ENCODE measurements at regions not wholly inside any gene's neighbourhood (a gene's known extent, or its start where the extent isn't known, plus 50 kb on each side); places are given as distances from the start of the nearest gene placed in this dataset.

DNA sequence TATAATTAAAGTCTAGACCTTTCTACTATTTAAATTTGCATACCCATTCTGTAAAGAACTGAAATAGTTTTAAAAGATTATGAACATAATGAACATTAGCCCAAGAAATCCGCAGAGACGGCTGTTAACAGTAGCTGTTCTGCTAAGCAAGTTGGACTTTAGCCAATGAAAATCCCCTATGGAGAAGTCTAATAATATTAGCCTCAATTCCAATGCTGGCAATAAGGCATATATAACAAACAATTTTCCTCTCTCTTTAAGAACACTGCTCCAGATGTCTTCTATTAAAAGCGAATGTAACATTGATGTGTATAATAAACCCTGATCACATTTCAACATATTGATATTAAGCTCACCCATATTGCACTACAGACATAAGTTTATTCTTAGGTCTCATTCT, 221.3 kb upstream of the KCTD3 start:
- Histone ChIP-seq H3K4me1 (replicated peaks in 1 of 2) (no peaks in the 10 kb centered on the region), H3K4me3 (no peak overlapping the region), H3K27me3 (no peaks in the 10 kb centered on the region), H3K27ac (no peak overlapping the region), H3K36me3 (replicated peaks in 1 of 2) (no peaks in the 10 kb centered on the region), H3K9me3 (replicated peaks in 1 of 3) (no peaks in the 10 kb centered on the region)
- TF ChIP-seq POLR2A (IDR thresholded peaks at IDR 0.05): no peak
- TF ChIP-seq, protein P1, sequence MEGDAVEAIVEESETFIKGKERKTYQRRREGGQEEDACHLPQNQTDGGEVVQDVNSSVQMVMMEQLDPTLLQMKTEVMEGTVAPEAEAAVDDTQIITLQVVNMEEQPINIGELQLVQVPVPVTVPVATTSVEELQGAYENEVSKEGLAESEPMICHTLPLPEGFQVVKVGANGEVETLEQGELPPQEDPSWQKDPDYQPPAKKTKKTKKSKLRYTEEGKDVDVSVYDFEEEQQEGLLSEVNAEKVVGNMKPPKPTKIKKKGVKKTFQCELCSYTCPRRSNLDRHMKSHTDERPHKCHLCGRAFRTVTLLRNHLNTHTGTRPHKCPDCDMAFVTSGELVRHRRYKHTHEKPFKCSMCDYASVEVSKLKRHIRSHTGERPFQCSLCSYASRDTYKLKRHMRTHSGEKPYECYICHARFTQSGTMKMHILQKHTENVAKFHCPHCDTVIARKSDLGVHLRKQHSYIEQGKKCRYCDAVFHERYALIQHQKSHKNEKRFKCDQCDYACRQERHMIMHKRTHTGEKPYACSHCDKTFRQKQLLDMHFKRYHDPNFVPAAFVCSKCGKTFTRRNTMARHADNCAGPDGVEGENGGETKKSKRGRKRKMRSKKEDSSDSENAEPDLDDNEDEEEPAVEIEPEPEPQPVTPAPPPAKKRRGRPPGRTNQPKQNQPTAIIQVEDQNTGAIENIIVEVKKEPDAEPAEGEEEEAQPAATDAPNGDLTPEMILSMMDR (IDR thresholded peaks at IDR 0.05): no peak
- no peak for DNase-seq
- 72 to 84% (median 80%) methylated on average over 3 of the region's 3 CpGs for WGBS, 4 donors
- intact Hi-C loops (cut with DNase I): no loop called here

DNA sequence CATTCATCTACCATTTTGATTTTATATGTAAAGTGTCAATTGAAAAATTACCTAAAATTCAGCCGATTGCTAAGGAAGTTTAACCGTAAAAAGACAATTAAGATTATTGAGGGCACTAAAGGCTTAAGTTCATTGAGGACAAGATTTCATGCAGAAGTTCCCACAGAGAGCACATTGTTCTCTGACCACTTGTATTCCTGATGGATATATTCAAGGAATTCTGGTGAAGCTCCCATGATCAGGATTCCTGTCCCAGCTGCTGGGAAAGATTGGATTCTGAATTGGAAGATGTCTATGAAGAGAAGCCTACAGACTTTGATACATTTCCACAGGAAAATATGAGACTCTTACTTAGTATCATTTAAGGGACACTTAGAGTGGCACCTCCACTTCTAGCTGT, 209.2 kb upstream of the KCTD3 start:
- H3K4me3 ChIP-seq: no peak overlapping the region
- peaks cover 0 to 4% (median 0%) of the 10 kb centered on the region in 3 donors for H3K9me3 ChIP-seq (replicated peaks in 1 of 3)
- intact Hi-C loops (cut with DNase I): no loop called here
- H3K36me3 ChIP-seq (replicated peaks in 1 of 2): no peaks in the 10 kb centered on the region
- H3K27me3 ChIP-seq: no peaks in the 10 kb centered on the region
- no peak overlapping the region for H3K27ac ChIP-seq
- 92 to 96% (median 94%) methylated on average over 2 of the region's 2 CpGs for WGBS, 4 donors
- TF ChIP-seq, protein P1 (IDR thresholded peaks at IDR 0.05): no peak
- no peak for TF ChIP-seq POLR2A (IDR thresholded peaks at IDR 0.05)
- no peaks in the 10 kb centered on the region for H3K4me1 ChIP-seq (replicated peaks in 1 of 2)
- no peak for DNase-seq

DNA sequence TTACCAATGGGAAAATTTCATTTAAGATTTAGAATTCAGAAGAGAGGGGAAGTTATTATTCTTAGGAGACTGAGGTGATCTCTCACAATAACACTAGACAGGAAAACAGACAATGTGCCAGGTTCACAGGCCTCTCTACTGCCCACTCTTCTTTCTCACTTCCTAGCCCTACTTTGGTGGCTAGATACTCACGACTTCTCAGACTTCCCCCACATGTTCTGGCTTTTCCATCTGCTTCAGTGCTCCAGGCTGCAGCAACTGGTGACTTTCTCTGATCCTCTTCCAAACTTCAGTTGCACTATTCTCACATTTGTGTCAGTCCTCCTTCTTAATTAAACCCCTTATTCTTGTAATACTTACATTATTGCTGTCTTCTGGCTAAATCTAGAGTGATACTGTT, 208.7 kb upstream of the KCTD3 start:
- no peak overlapping the region for H3K4me3 ChIP-seq
- H3K9me3 ChIP-seq (replicated peaks in 1 of 3): peaks cover 0 to 4% (median 0%) of the 10 kb centered on the region in 3 donors
- 64 to 93% (median 73%) methylated on average over 1 of the region's 1 CpG for WGBS, 4 donors
- DNase-seq: no peak
- no peaks in the 10 kb centered on the region for H3K4me1 ChIP-seq (replicated peaks in 1 of 2)
- no peak overlapping the region for H3K27ac ChIP-seq
- H3K27me3 ChIP-seq: no peaks in the 10 kb centered on the region
- intact Hi-C loops (cut with DNase I): no loop called here
- TF ChIP-seq, protein P1 (IDR thresholded peaks at IDR 0.05): no peak
- no peak for TF ChIP-seq POLR2A (IDR thresholded peaks at IDR 0.05)
- H3K36me3 ChIP-seq (replicated peaks in 1 of 2): no peaks in the 10 kb centered on the region

DNA sequence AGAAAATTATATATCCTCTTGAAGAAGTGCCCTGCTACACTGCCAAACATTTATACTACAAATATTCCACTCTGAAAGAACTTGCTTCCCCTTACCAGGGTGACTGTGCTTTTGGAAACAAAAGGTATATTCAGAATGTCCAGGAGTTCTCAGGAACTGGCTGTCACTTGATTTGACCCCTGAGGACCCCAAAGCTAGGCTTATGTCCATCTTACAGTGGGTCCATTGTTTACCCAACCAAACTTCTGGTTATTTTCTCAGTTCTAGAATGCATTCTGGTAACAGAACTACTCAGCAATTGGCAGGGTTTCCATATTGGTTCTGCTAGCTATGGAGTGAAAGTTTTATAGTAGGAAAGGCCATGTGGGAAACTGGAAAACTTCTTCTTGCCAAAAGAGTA, 207.1 kb upstream of the KCTD3 start:
- Histone ChIP-seq H3K4me1 (replicated peaks in 1 of 2) (no peaks in the 10 kb centered on the region), H3K4me3 (no peak overlapping the region), H3K27ac (no peak overlapping the region), H3K9me3 (replicated peaks in 1 of 3) (no peaks in the 10 kb centered on the region), H3K36me3 (replicated peaks in 1 of 2) (no peaks in the 10 kb centered on the region), H3K27me3 (no peaks in the 10 kb centered on the region)
- intact Hi-C loops (cut with DNase I): no loop called here
- no peak for TF ChIP-seq POLR2A (IDR thresholded peaks at IDR 0.05)
- TF ChIP-seq, protein P1 (IDR thresholded peaks at IDR 0.05): no peak
- no peak for DNase-seq

Measured in adrenal gland (tissue), 9 donors.